NCI-H748 treated with DMSO at 0.1 percent for 48 hours (cell line): ENCODE measurements at regions not wholly inside any gene's neighbourhood (a gene's known extent, or its start where the extent isn't known, plus 50 kb on each side); places are given as distances from the start of the nearest gene placed in this dataset.
A peak's percentile ranks its signal among the peaks of the same experiment; 100 is the strongest.

Experiments used
- DNase-seq: peaks from one replicate; lab custom pipeline; 2025; lab: John Stamatoyannopoulos, UW

DNA sequence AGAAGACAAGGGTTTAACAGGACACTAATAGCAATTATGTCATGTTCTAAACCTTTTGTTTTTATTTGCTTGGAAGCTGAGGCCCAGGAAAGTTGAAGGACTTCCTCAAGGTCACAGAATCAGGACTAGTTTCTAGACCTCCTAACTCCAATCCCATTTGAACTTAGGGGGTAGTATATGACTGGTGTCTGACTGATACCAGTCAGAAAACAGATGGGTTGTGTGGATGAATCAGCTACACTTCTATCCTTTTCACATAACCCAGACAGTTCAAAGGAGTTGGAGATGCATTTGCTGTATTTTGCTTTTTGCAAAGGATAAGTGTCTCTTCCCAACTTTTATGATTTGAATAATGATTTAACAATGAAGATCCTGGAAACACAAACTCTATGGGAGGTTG, 322.5 kb downstream of the HLX start:
- DNase-seq: no peak

- DNase-seq: peak; percentile 11
Observed at GRCh38 chr1:221203224-221204054, 324.2 kb downstream of the HLX start.

DNA sequence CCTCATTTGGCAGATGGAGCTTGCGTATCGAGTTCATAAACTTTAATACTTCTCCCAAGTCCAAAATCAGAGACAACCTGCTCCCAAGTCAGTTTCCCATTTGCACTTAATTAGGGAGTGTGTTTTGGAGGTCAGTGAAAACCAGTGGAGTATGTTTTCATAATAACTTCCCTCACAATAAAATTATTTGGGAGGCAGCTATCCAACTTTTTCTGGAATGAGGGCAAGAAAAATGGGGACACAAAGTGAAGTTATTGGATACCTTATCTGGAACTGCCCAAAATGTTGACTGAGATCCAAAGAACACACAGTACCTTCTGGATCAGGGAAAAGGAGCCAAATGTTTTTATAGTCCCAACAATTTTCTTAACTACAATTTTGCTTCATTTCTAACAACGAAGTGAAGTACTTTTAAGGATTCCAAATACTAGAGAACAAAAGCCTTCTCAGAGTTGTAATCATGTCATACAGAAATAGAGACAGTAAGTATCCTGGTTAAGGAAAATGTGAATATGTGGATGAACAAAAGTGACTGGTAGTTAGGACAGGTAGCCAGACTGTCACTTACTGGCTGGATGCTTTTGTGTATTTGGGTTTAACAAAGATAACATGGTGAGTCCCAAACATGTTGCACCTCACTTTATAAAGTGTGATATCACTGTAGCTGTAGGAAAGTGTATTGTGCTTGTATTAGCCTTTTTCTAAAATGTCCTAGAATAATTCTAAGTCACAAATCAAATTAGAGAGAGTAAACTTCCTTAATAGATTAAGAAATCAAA, 325.0 kb downstream of the HLX start:
- DNase-seq: no peak

GRCh38 chr1:221206076-221206475, 326.8 kb downstream of the HLX start:
- no peak for DNase-seq

- DNase-seq: no peak
Observed at GRCh38 chr1:221212926-221213325, 333.7 kb downstream of the HLX start.

- no peak for DNase-seq
Observed at GRCh38 chr1:221217029-221217428, 337.8 kb downstream of the HLX start.

DNA sequence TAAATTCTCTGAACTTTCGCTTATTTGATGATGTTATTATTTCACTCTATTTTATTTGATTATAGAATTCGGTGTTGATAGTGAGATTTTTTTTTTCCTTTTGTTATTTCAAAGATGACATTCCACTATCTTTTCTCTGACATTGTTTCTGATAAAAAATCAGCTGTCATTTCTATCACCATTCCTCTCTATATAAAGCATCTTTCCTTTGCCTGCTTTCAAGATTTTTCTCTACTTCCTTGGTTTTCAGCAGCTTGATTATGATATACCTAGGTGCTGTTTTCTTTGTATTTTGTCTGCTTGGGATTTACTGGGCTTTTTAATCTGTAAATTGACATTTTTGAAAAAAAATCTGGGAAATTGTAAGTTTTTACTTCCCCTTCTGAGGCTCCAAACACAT, 344.0 kb downstream of the HLX start:
- no peak for DNase-seq

DNA sequence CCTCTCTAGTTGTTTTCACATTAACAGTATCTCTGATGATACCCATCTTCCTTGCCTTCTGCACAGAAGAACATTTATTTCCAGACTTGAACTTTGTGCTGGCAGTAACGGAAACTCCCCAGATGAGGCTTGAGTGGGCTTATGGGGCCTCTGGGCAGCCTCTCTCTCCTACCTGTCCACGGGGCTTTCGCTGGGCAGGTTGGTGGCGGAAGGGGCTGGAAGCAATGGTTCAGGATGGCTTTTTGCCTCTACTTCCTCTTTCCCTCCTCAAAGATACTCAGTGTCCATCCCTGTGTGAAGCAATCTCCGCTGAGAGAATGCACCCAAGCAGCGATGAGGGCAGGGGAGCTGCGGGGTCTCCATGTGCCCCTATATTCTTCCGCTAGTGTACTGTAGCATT, 348.2 kb downstream of the HLX start:
- DNase-seq: no peak

GRCh38 chr1:221227872-221228337, 348.7 kb downstream of the HLX start:
- no peak for DNase-seq

DNA sequence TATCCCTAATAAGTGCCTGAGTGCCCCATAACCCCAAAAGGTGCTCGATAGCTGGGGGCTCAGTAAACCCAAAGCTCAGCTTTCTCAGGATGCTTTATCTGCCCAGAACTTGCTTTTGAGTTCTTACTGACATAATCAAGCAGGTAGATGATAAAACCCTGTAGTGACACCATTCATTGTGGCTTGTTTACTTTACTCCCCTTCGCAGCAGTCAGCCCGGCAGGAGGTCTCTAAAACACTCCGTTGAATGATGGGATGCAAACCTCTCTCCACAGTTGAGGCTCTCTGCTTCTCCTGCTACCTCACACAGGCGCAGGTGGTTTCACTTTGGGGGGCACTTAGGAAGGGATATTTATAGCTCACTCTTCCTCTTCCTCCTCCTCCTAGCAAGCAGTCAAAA, 349.4 kb downstream of the HLX start:
- DNase-seq: peak; percentile 58

DNA sequence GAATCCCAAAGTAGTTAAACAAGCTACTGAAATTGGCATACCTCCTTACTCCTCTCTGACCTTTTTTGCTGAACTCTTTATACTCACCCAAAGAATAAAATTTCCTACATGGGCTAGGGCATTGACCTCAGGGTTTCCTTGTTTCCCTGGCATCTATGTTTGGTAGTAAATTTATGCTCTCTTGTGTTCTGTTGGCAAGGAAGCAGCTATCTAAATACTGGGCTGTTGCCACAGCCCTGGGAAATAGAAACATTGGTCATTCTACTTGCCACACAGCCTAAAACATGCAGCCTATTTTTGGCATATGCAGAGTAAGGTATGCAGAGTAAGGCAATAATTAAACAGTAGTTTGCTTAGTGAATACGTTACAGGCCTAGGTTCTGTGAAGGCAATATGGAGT, 351.4 kb downstream of the HLX start:
- DNase-seq: no peak

GRCh38 chr1:221234791-221235190, 355.5 kb downstream of the HLX start:
- DNase-seq: no peak

- DNase-seq: no peak
Observed at GRCh38 chr1:221237587-221237986, 358.3 kb downstream of the HLX start.

DNA sequence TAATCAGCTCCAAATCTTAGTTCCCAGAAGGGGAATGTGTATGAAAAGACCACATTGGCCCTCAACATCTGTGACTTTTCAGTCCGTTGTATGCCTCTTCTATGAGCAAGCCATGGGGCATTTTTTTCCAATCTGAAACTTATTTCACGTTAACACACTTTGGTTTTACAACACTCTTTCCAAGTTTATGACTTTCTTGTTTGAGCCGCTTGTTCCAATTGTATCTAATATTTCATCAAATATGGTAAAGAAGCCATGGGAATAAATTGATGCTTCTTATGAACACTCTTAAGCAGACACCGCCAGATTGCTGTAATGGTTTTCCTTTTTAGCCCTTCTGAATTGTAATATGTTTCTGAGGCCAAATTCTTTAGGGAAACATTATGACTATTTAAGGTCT, 359.9 kb downstream of the HLX start:
- no peak for DNase-seq

DNA sequence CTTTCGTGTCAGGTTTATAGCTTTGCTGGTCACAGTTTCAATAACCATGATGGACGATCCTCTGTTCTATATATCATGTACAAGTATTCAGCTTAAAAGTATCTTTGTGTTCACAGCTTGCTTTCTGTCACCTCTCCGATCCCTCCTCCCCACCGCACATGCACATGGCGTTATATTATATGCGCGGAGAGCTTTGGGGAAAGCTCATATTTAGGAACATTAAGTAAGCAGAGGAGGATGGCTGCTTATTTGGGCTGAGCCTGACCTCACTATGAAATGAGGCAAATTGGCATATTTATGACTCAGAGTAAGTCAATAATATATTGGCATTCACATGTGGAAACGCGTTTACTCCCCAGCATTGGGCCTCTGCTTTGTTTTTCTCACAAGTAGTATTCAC, 360.5 kb downstream of the HLX start:
- DNase-seq: no peak

DNA sequence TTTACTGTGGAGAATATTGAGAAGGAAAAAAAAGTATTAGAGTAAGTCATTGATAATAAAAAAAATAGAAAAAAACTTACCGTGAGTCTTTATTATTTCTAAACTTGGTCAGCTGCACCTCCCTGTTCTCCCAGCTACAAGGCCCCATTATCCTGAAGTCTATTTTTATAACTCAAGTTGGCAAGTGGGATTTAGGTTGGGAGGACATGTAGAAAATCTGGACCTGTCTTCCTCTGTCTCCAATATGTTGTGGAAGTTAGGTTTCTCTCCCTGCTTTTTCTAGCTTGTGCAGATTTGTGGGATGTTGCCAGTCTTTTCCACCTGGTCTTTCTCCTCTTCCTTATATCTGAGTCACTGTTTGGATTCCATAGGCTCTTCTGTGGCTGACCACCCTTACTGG, 361.4 kb downstream of the HLX start:
- no peak for DNase-seq

- DNase-seq: no peak
Observed at GRCh38 chr1:221241157-221241556, 361.9 kb downstream of the HLX start.

DNA sequence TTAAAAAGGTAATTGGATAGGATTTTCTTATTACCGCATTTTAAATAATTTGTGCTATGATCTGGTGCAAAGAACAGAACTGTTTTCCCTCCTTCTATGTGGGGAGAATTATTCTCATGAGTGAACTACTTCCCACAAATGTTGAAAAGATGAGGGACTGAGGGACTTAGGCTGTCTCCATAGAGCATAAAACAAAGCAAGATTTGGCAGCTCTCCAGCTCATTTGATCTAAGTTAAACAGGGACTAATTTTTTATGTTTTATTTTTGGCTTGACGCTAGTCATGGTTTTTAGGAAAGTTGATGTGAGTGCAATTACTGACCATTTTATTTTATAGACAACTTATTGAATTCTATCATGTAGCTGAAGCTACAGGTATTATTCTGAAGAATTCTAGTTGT, 362.3 kb downstream of the HLX start:
- DNase-seq: no peak

DNA sequence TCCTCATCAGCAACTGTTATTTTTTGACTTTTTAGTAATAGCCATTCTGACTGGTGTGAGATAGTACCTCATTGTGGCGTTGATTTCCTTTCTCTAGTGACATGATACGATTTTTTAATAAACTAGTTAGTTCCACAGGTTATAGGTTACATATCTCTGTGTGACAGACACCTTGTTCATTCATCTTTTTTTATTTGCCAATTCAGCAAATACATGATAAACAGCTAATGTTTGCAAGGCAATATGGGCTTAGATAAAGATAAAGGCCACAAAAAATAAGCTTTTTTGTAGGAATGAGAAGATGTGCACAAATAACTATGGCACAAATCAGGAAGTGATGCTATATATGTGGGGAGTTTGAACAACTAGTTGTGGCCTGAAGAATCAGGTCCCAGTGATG, 366.8 kb downstream of the HLX start:
- DNase-seq: no peak

DNA sequence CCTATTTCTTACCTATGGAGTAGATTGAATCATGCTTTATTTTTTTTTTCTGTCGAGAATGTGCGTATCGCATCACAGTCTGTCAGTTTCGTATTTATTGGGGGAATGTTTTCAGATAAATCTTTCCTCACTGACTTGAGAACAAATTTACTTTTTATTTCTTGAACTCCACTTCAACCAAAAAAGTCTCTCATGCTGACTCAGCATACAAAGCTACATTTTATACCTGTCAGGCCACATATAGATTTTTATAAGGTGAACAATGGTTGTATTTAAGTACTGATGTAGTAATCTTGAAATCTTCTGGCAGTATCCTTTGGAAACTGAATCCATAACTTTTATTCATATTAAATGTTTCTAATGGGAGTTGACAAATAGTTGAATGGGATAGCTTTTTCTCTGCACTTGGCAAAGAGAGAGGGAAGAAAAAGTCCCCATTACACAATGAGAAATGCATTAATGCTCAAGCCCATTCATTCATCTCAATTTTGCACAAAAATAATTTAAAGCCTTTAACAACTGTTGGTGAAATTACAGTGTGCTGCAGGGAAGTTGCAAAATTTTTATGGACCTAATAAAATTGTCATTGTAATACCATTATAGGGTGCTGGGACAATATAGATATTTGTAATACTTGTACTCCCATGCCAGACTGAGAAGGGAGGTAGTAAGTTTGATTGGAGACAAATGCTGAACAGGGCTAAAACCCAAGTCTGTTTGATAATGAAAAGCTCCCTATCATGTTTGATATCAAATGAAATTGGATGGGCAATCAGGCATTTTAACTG, 367.6 kb downstream of the HLX start:
- no peak for DNase-seq

DNA sequence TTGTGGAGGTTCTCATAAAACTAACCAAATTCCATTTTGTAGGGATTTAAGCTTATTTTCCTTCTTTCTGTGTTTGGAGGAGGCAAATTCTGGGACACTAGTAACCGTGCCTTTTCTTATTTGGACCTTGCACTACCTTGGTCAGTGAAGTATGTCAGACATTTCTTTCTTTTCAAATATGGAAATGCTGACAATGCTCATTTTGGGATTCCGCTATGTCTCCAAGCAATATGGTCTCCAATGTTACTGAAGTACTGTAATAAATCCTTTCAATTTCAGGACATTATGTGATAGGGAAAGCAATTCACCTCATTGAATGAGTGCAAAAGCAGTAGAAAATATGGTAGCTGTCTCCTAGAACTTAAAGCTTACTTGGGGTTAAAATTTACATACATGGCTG, 372.3 kb downstream of the HLX start:
- DNase-seq: no peak

DNA sequence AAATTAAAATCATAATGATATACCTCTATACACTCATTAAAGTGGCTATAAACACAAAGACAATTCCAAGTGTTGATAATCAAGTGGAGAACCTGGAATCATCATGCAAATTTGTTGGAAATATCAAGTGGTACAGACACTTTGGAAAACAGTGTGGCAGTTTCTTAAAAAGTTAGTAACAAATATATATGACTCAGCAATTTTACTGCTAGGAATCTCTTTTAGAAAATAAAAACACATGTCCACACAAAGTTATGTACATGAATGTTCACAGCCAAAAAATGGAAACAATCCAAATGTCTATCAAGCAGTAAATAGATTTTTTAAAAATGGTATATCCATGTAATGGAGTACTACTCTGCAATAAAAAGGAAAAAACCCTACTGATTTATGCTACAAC, 375.6 kb downstream of the HLX start:
- no peak for DNase-seq

DNA sequence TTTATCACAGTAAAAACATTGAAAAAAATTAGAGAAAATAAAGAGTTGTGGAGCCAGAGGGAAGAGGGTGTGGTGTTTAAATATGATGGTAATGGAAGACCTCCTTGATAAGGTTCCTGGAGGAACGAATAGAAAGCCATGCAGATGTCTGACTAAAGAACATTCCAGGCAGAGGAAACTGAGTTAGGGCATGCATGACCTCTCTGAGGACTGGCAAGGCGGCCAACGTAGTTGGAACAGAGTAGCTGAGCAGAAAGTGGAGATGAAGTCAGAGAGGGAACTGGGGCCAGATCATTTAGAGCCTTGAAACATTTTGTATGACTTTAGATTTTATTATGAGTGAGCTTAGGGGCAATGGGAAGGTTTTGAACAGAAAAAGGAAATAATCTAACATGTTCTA, 377.5 kb downstream of the HLX start:
- no peak for DNase-seq
